ENCODE measurements at regions not wholly inside any gene's neighbourhood (a gene's known extent, or its start where the extent isn't known, plus 50 kb on each side); places are given as distances from the start of the nearest gene placed in this dataset.

DNA sequence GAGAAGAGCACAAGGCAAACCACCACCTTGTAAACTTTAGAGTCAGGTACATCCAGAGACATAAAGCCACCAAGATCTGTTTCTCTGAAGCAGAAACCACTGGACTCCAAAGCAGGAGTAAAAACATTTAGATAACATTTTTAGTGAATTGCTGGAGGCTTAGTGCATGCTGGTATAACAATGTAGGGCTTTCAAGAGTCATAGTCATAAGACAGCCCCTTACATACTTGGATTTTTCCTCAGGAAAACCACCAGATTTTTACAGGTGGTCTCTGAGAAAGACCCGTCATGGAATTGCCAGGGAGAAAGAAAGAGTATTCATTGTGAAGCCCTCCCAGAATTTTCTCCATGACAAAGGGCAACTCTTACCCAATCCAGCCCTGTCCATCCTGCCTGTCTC is 434.5 kb upstream of the NAALADL2 start:
- no peak for TF ChIP-seq EZH2 (IDR thresholded peaks at IDR 0.05)
- TF ChIP-seq, protein P1, sequence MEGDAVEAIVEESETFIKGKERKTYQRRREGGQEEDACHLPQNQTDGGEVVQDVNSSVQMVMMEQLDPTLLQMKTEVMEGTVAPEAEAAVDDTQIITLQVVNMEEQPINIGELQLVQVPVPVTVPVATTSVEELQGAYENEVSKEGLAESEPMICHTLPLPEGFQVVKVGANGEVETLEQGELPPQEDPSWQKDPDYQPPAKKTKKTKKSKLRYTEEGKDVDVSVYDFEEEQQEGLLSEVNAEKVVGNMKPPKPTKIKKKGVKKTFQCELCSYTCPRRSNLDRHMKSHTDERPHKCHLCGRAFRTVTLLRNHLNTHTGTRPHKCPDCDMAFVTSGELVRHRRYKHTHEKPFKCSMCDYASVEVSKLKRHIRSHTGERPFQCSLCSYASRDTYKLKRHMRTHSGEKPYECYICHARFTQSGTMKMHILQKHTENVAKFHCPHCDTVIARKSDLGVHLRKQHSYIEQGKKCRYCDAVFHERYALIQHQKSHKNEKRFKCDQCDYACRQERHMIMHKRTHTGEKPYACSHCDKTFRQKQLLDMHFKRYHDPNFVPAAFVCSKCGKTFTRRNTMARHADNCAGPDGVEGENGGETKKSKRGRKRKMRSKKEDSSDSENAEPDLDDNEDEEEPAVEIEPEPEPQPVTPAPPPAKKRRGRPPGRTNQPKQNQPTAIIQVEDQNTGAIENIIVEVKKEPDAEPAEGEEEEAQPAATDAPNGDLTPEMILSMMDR (IDR thresholded peaks at IDR 0.05): no peak
